HEK293T (cell line): ENCODE measurements at regions not wholly inside any gene's neighbourhood (a gene's known extent, or its start where the extent isn't known, plus 50 kb on each side); places are given as distances from the start of the nearest gene placed in this dataset.

ENCODE experiments used
- ARNT ChIP-seq: fragments of 450-650 bp; IDR thresholded peaks from 2 replicates; pipeline ENCODE4 v1.6.1; 2017; ENCODE audit warnings: mild to moderate bottlenecking
- FOXA1 ChIP-seq: fragments of 450-650 bp; IDR thresholded peaks from 2 replicates; pipeline ENCODE4 v1.6.1; 2016; ENCODE audit warnings: mild to moderate bottlenecking
- HDGF ChIP-seq: fragments of 450-650 bp; IDR thresholded peaks from 2 replicates; pipeline ENCODE4 v1.6.1; 2017; ENCODE audit warnings: antibody characterized with exemption, borderline replicate concordance
- SP1 ChIP-seq: fragments of 450-650 bp; IDR thresholded peaks from 2 replicates; pipeline ENCODE4 v1.6.1; 2017
- TARDBP ChIP-seq: fragments of 450-650 bp; IDR thresholded peaks from 2 replicates; pipeline ENCODE4 v1.6.1; 2016
- TF ChIP-seq, protein P1 (sequence below): fragments of 450-650 bp; IDR thresholded peaks from 2 replicates; pipeline ENCODE4 v1.6.1; 2016

DNA sequence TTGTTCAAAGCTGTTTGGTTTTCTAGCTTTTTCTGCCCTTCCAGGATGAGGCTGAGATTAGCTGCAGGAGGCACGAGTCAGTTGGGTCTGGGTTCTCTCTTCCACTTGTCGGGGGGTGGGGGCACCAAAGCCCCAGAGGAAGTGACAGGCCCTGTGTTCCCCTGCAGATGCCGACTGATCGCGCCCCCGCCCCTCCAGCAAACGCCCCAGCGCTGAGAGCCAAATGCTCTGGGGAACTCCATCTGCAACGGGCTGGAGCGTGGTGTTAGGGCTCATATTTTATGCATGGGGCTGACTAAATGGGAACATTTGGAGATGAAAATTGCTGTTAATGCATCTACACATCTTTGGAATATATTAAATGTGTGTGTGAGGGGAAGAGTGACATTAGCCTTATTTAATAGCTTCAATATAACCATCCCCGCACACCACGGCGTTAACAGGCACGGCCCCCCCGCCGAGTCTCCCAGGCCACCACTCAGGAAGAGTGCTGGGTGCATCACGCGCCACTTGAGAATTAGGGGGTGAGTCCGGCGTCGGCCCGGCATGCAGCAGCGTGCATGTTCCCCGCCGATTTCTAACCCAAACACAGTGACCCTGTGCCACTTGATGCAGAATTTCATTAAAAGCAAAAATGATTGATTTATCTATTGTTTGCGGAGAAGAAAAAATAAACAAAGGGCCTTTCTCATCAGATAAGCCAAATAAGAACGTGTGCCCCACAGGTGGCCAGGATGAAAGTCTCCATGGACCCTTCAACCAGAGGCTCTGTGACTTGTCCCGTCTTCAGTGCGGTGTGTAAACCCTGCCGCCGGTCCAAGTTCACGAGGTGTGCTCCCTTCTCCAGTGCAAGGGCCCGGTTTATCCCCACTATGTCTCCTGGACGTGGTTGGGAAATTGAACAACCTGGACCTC, 165.0 kb upstream of the RTL1 start:
- TF ChIP-seq FOXA1 (no peak), SP1 (no peak), HDGF (no peak), TARDBP (no peak), ARNT (no peak)
- TF ChIP-seq, protein P1, sequence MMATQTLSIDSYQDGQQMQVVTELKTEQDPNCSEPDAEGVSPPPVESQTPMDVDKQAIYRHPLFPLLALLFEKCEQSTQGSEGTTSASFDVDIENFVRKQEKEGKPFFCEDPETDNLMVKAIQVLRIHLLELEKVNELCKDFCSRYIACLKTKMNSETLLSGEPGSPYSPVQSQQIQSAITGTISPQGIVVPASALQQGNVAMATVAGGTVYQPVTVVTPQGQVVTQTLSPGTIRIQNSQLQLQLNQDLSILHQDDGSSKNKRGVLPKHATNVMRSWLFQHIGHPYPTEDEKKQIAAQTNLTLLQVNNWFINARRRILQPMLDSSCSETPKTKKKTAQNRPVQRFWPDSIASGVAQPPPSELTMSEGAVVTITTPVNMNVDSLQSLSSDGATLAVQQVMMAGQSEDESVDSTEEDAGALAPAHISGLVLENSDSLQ = no peak
